Keratinocyte (primary cell): ENCODE measurements at regions not wholly inside any gene's neighbourhood (a gene's known extent, or its start where the extent isn't known, plus 50 kb on each side); places are given as distances from the start of the nearest gene placed in this dataset.

Source experiments
- EZH2 ChIP-seq: IDR thresholded peaks from one replicate; pipeline ENCODE4 v1.6.1; 2012; ENCODE audit warnings: inconsistent platforms, mild to moderate bottlenecking, low read length, moderate library complexity
- TF ChIP-seq, protein P1 (sequence below), 3 experiments: IDR thresholded peaks in 1 of 3; conservative IDR thresholded peaks in 1 of 3; optimal IDR thresholded peaks in 1 of 3; 2 replicates in 2 of 3; 3 replicates in 1 of 3; pipeline versions ENCODE3 to v1.5.1; 2011; ENCODE audit warnings: low read length in 3 of 3, mild to moderate bottlenecking in 3 of 3, moderate library complexity in 2 of 3, control low read depth in 1 of 3, inconsistent platforms in 1 of 3; ENCODE audit not compliant: insufficient read depth in 2 of 3; ENCODE audit errors: extremely low read depth in 1 of 3

DNA sequence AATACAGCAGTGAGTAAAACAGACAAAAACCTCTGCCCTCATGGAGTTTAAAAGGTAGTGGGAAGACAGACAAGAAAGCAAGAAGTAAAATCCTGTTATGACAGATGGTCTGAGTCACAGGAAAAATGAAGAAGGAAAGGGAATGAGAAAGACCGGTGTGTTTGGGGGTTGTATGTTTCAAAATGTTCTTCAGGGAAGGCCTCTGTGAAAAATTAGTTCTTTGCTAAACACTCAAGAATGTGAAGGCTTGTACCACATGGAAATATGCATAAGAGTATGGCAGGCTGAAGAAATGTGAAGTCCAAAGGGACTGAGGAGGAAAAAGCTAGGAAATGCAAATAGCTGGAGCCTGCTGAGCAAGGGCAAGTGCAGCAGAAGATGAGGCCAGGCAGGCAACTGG is 315.9 kb upstream of the SEMA3A start:
- TF ChIP-seq, protein P1, sequence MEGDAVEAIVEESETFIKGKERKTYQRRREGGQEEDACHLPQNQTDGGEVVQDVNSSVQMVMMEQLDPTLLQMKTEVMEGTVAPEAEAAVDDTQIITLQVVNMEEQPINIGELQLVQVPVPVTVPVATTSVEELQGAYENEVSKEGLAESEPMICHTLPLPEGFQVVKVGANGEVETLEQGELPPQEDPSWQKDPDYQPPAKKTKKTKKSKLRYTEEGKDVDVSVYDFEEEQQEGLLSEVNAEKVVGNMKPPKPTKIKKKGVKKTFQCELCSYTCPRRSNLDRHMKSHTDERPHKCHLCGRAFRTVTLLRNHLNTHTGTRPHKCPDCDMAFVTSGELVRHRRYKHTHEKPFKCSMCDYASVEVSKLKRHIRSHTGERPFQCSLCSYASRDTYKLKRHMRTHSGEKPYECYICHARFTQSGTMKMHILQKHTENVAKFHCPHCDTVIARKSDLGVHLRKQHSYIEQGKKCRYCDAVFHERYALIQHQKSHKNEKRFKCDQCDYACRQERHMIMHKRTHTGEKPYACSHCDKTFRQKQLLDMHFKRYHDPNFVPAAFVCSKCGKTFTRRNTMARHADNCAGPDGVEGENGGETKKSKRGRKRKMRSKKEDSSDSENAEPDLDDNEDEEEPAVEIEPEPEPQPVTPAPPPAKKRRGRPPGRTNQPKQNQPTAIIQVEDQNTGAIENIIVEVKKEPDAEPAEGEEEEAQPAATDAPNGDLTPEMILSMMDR (optimal IDR thresholded peaks at IDR 0.05 in 1 of 3, IDR thresholded peaks at IDR 0.05 in 1 of 3, conservative IDR thresholded peaks at IDR 0.05 in 1 of 3; ENCODE audit: extremely low read depth in 1 of 3, insufficient read depth in 2 of 3, low read length in 3 of 3) = no peak
- no peak for TF ChIP-seq EZH2
